ENCODE measurements at regions not wholly inside any gene's neighbourhood (a gene's known extent, or its start where the extent isn't known, plus 50 kb on each side); places are given as distances from the start of the nearest gene placed in this dataset.

DNA sequence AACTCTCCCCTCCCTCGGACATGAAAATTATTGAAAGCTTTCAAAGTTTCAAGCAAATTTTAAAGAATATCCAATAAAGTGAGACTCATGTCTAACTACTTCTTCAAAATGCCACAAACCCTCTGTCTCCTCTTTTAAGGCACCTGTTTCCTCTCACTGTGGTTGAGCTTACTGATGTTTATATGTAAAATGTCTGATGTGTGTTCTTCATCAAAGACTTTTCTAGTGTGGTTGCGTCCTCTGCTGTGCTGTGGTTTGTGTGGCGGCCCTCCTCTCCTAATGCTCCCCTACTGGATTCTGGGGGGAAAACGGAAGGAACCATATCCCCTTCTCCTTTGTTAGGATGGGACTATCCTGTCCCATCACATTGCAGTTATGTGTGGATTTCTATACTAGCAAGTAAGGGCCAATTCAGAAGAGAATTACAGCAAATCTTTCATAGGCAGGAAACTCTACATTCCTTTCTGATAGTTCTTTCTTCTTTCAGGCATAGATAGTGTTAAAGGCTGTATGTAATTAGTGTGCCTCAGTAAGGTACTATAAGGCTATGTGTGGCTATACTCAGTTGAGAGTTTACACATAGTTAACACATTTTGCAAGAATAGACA lies 221.0 kb upstream of the GPRIN3 start:
- no peak overlapping the region for H3K4me3 ChIP-seq (ENCODE audit: control insufficient read depth, low read depth, low read length)
- TF ChIP-seq CTCF (IDR thresholded peaks at IDR 0.05; ENCODE audit: control insufficient read depth, insufficient read depth, low read depth, low read length, missing control alignments): no peak
- DNase-seq (ENCODE audit: low read depth): no peak

DNA sequence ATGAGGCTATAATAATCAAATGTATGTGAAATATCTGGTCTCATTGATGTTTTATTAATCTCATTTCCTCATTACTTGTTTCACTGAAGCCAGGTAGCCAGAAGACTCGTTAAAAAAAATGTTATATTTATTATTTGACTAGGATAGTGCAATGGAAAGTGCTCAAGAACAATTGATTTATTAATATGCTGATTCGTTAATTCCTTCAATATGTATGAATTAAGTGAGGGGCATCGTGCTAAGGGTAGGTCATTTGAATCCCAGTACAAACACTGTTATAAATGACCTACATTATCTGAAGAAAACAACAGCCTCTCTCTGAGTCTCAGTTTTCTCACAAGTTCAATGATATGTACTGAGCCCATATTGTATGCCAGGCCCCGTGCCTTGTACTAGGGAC lies 214.2 kb upstream of the GPRIN3 start:
- no peak overlapping the region for H3K4me3 ChIP-seq (ENCODE audit: control insufficient read depth, low read depth, low read length)
- no peak for DNase-seq (ENCODE audit: low read depth)
- no peak for TF ChIP-seq CTCF (IDR thresholded peaks at IDR 0.05; ENCODE audit: control insufficient read depth, insufficient read depth, low read depth, low read length, missing control alignments)

DNA sequence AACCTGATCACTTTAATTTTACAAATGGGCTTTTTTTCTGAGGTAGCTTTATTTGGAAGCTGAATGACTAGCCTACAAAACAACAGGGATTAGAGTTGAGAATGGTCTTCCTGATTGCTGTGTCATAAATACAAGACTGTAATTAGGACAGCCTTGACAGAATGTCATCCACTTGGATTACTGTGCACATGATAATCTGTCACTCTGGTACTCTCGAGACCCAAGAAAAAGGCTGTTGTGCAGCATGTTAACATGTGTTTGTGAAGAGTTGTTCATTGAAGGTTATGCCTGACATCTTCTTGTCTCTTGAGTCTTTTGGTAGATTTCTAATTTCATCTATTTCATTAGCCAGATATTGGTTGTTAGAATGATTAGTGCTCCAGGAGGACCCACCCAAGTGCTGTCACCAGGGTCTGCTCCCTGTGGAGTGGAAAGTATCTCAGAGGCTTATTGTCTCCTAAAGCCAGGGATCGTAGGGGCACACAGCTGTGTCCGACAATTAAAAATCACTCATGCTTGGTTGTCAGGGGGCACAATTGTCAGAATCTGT lies 212.2 kb upstream of the GPRIN3 start:
- H3K4me3 ChIP-seq (ENCODE audit: control insufficient read depth, low read depth, low read length): no peak overlapping the region
- no peak for DNase-seq (ENCODE audit: low read depth)
- TF ChIP-seq CTCF (IDR thresholded peaks at IDR 0.05; ENCODE audit: control insufficient read depth, insufficient read depth, low read depth, low read length, missing control alignments): no peak

GRCh38 chr4:89518259-89518658 lies 210.7 kb upstream of the GPRIN3 start:
- no peak for TF ChIP-seq CTCF (IDR thresholded peaks at IDR 0.05; ENCODE audit: control insufficient read depth, insufficient read depth, low read depth, low read length, missing control alignments)
- no peak for DNase-seq (ENCODE audit: low read depth)
- H3K4me3 ChIP-seq (ENCODE audit: control insufficient read depth, low read depth, low read length): no peak overlapping the region

DNA sequence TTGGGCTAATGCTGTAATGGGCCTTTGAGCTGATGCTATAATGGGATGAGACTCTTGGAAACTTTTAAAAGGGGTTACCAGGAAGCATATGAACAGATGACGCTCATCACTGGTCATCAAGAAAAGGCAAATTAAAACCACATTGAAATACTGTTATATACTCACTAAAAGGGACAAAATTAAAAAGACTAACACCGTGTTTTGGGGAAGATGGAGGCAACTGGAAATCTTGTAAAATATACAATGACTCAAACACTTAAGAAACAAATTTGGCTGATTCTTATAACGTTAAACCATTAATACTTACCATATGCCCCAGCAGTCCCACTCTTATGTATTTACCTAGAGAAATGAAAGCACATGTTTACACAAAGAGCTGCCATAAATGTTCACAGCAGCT lies 207.2 kb upstream of the GPRIN3 start:
- no peak overlapping the region for H3K4me3 ChIP-seq (ENCODE audit: control insufficient read depth, low read depth, low read length)
- no peak for TF ChIP-seq CTCF (IDR thresholded peaks at IDR 0.05; ENCODE audit: control insufficient read depth, insufficient read depth, low read depth, low read length, missing control alignments)
- no peak for DNase-seq (ENCODE audit: low read depth)

DNA sequence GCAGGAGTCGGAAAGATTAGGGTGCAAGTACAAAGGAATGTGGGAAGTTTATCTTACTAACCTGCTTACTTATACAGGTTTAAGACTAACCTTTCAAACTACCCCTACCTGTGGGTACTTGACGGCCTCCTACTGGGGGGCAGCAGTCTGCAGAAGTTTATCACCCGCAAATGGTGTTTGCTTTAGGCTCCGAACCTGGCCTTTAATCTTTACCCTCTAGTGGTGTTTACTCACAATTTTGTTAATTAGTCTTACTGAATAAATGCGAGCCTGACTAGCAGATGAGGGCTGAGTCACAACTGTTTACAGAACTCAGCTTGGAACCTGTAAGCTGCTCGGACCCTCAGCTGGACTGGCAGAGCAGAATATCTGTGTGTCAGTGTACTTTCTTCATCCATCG lies 204.2 kb upstream of the GPRIN3 start:
- no peak for TF ChIP-seq CTCF (IDR thresholded peaks at IDR 0.05; ENCODE audit: control insufficient read depth, insufficient read depth, low read depth, low read length, missing control alignments)
- no peak overlapping the region for H3K4me3 ChIP-seq (ENCODE audit: control insufficient read depth, low read depth, low read length)
- no peak for DNase-seq (ENCODE audit: low read depth)
